ENCODE measurements at regions not wholly inside any gene's neighbourhood (a gene's known extent, or its start where the extent isn't known, plus 50 kb on each side); places are given as distances from the start of the nearest gene placed in this dataset.
A peak's percentile ranks its signal among the peaks of the same experiment; 100 is the strongest.

DNA sequence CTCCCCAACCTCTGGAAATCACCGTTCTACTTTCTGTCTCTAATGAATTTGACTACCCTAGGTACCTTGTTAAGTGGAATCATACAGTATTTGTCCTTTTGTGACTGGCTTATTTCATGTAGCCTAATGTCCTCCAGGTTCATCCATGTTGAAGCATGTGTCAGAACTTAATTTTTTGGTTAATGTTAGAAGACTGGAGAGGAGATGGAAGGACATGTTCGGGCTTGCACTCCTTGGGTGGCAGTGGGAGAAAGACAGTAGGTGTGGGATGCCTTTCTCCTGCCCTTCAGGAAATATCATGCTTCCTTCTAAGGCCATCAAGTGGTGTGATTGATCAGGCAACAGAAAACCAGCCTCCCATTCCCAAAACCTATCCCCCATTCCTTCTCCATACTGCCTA lies 61.1 kb upstream of the RNF144B start:
- Histone ChIP-seq H3K4me1 (ENCODE audit: control insufficient read depth, insufficient read depth, low read depth, low read length) (peaks cover 2% of the 10 kb centered on the region), H3K9ac (ENCODE audit: low read length) (no peak overlapping the region), H4K8ac (ENCODE audit: low read length) (no peak overlapping the region), H3K4ac (ENCODE audit: low read depth in 1 of 2, low read length in 2 of 2) (no peak overlapping the region), H3K27me3 (ENCODE audit: control insufficient read depth in 1 of 2, insufficient read depth in 1 of 2, low read length in 2 of 2) (no peaks in the 10 kb centered on the region), H3K4me2 (ENCODE audit: low read length, poor library complexity, severe bottlenecking) (no peak overlapping the region), H3K4me3 (ENCODE audit: insufficient read depth in 1 of 2, low read depth in 1 of 2, low read length in 2 of 2) (no peak overlapping the region), H3K14ac (ENCODE audit: low read length in 2 of 2) (no peak overlapping the region), H2BK120ac (ENCODE audit: low read depth, low read length) (no peak overlapping the region), H3K9me3 (ENCODE audit: control insufficient read depth, low read length) (no peaks in the 10 kb centered on the region), H2AFZ (ENCODE audit: low read depth, low read length) (no peak overlapping the region), H3K27ac (ENCODE audit: low read length, poor library complexity, severe bottlenecking) (no peak overlapping the region), H3K36me3 (ENCODE audit: control insufficient read depth in 1 of 2, insufficient read depth in 2 of 2, low read depth in 1 of 2, low read length in 2 of 2) (no peaks in the 10 kb centered on the region), H2BK5ac (ENCODE audit: low read depth, low read length, poor library complexity, severe bottlenecking) (no peak overlapping the region), H2BK15ac (ENCODE audit: low read depth, poor library complexity, severe bottlenecking) (no peak overlapping the region), H3K23ac (ENCODE audit: low read length in 2 of 2) (no peak overlapping the region), H2AK5ac (ENCODE audit: low read length, severe bottlenecking) (no peak overlapping the region), H2BK12ac (ENCODE audit: low read length in 2 of 2) (no peak overlapping the region), H4K91ac (ENCODE audit: low read length) (no peak overlapping the region), H3K79me1 (replicated peaks; ENCODE audit: low read length, poor library complexity, severe bottlenecking) (no peaks in the 10 kb centered on the region), H3K18ac (ENCODE audit: low read depth in 1 of 2, low read length in 2 of 2) (no peak overlapping the region)
- DNase-seq, result no peak
- no CpG with 5 or more reads among the region's 2 CpGs for WGBS

DNA sequence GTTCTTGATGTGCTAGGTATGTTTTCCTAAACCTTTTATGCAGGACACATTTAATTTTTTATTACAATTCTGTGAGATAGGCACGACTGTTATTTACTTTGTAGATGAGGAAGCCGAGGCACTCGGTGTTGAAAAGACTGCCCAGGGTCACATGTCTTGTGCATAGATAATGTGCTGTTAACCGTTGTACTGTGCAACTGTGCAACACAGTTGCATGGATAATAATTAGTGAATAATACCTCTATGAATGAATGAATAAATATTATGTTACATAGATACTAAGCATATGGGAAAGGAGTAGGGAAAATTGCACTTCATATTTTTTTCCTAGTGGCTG lies 60.3 kb upstream of the DEK start:
- Histone ChIP-seq H3K23ac (ENCODE audit: low read length in 2 of 2) (no peak overlapping the region), H3K27ac (ENCODE audit: low read length, poor library complexity, severe bottlenecking) (no peak overlapping the region), H3K4me3 (ENCODE audit: insufficient read depth in 1 of 2, low read depth in 1 of 2, low read length in 2 of 2) (no peak overlapping the region), H3K27me3 (ENCODE audit: control insufficient read depth in 1 of 2, insufficient read depth in 1 of 2, low read length in 2 of 2) (no peaks in the 10 kb centered on the region), H3K79me1 (replicated peaks; ENCODE audit: low read length, poor library complexity, severe bottlenecking) (no peaks in the 10 kb centered on the region), H3K9ac (ENCODE audit: low read length) (no peak overlapping the region), H2BK120ac (ENCODE audit: low read depth, low read length) (no peak overlapping the region), H4K8ac (ENCODE audit: low read length) (no peak overlapping the region), H3K4me2 (ENCODE audit: low read length, poor library complexity, severe bottlenecking) (no peak overlapping the region), H2BK5ac (ENCODE audit: low read depth, low read length, poor library complexity, severe bottlenecking) (no peak overlapping the region), H4K91ac (ENCODE audit: low read length) (no peak overlapping the region), H2BK12ac (ENCODE audit: low read length in 2 of 2) (no peak overlapping the region), H3K36me3 (ENCODE audit: control insufficient read depth in 1 of 2, insufficient read depth in 2 of 2, low read depth in 1 of 2, low read length in 2 of 2) (no peaks in the 10 kb centered on the region), H3K18ac (ENCODE audit: low read depth in 1 of 2, low read length in 2 of 2) (no peak overlapping the region), H3K14ac (ENCODE audit: low read length in 2 of 2) (no peak overlapping the region), H3K4ac (ENCODE audit: low read depth in 1 of 2, low read length in 2 of 2) (no peak overlapping the region), H3K9me3 (ENCODE audit: control insufficient read depth, low read length) (no peaks in the 10 kb centered on the region), H3K4me1 (ENCODE audit: control insufficient read depth, insufficient read depth, low read depth, low read length) (peaks cover 2% of the 10 kb centered on the region), H2AK5ac (ENCODE audit: low read length, severe bottlenecking) (no peak overlapping the region), H2BK15ac (ENCODE audit: low read depth, poor library complexity, severe bottlenecking) (no peak overlapping the region), H2AFZ (ENCODE audit: low read depth, low read length) (no peak overlapping the region)
- no peak for DNase-seq
- WGBS, result 85% methylated on average over 3 of the region's 4 CpGs

DNA sequence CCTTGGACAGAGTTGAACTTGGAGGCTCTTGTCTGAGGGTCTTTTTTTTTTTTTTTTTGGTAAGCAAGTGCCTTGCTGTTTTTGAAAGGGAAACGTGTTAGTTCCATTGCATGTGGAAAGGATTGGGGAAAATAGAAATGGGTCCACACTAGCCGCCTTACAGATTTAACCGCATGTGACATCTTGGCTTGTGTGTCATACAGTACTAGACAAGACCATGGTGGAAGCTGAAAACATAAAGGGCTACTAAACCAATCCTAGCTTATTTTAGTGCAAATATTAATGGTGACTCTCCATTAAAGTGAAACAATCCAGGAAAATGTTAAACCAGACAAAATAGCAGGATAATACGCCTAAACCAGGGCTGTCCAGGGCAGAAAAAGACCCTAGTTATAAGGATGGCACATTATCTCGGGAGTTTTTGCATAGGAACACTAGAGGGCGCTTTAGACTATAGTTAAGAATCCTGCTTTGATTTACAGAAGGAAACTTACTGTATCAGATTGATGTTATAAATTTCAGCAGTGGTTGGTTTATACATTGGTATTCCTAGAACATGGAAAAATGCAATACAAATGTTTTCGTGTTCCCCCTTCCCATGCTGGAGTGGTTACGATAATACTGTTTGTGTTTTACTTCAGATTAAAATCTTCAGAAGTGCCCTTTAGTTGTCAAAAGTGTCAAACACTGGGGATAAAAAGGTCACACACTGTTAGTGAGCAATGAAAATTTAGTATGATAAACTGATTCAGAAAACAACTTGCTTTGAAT lies 59.8 kb upstream of the DEK start:
- no peaks in the 10 kb centered on the region for H3K79me1 ChIP-seq (replicated peaks; ENCODE audit: low read length, poor library complexity, severe bottlenecking)
- no peak overlapping the region for H2AFZ ChIP-seq (ENCODE audit: low read depth, low read length)
- no peak overlapping the region for H2BK120ac ChIP-seq (ENCODE audit: low read depth, low read length)
- H3K14ac ChIP-seq (ENCODE audit: low read length in 2 of 2), result no peak overlapping the region
- 36% methylated on average over 7 of the region's 8 CpGs for WGBS
- peaks cover 2% of the 10 kb centered on the region for H3K4me1 ChIP-seq (ENCODE audit: control insufficient read depth, insufficient read depth, low read depth, low read length)
- H3K27ac ChIP-seq (ENCODE audit: low read length, poor library complexity, severe bottlenecking), result no peak overlapping the region
- H3K23ac ChIP-seq (ENCODE audit: low read length in 2 of 2), result no peak overlapping the region
- no peak overlapping the region for H2AK5ac ChIP-seq (ENCODE audit: low read length, severe bottlenecking)
- H4K8ac ChIP-seq (ENCODE audit: low read length), result no peak overlapping the region
- no peak overlapping the region for H3K9ac ChIP-seq (ENCODE audit: low read length)
- H2BK15ac ChIP-seq (ENCODE audit: low read depth, poor library complexity, severe bottlenecking), result no peak overlapping the region
- H3K18ac ChIP-seq (ENCODE audit: low read depth in 1 of 2, low read length in 2 of 2), result no peak overlapping the region
- no peaks in the 10 kb centered on the region for H3K36me3 ChIP-seq (ENCODE audit: control insufficient read depth in 1 of 2, insufficient read depth in 2 of 2, low read depth in 1 of 2, low read length in 2 of 2)
- peak; percentile 56 for DNase-seq
- H3K27me3 ChIP-seq (ENCODE audit: control insufficient read depth in 1 of 2, insufficient read depth in 1 of 2, low read length in 2 of 2), result no peaks in the 10 kb centered on the region
- H3K4me2 ChIP-seq (ENCODE audit: low read length, poor library complexity, severe bottlenecking), result no peak overlapping the region
- H3K4me3 ChIP-seq (ENCODE audit: insufficient read depth in 1 of 2, low read depth in 1 of 2, low read length in 2 of 2), result no peak overlapping the region
- no peak overlapping the region for H3K4ac ChIP-seq (ENCODE audit: low read depth in 1 of 2, low read length in 2 of 2)
- H2BK12ac ChIP-seq (ENCODE audit: low read length in 2 of 2), result no peak overlapping the region
- no peak overlapping the region for H2BK5ac ChIP-seq (ENCODE audit: low read depth, low read length, poor library complexity, severe bottlenecking)
- H3K9me3 ChIP-seq (ENCODE audit: control insufficient read depth, low read length), result no peaks in the 10 kb centered on the region
- H4K91ac ChIP-seq (ENCODE audit: low read length), result no peak overlapping the region

DNA sequence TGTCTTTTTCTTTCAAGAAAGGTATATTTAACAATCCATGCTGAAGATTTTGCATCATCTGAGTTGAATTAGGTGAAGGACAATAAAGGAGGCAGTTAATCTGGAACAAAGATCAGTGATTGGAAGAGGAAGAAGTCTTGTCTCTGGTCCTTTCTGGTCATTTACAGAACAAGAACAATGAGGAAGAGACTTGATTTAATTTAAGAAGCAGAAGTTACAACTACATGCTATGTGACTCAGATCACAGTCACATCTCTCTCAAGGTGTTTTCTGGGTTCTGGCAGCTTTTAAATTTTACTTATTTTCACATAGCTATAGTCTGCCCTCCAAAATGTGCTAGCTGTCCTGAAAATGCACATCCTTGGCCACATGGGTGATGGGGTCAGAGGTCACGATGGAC lies 53.5 kb upstream of the DEK start:
- no peaks in the 10 kb centered on the region for H3K27me3 ChIP-seq (ENCODE audit: control insufficient read depth in 1 of 2, insufficient read depth in 1 of 2, low read length in 2 of 2)
- H3K23ac ChIP-seq (ENCODE audit: low read length in 2 of 2), result no peak overlapping the region
- no peak overlapping the region for H2BK5ac ChIP-seq (ENCODE audit: low read depth, low read length, poor library complexity, severe bottlenecking)
- no peak overlapping the region for H3K14ac ChIP-seq (ENCODE audit: low read length in 2 of 2)
- no peaks in the 10 kb centered on the region for H3K9me3 ChIP-seq (ENCODE audit: control insufficient read depth, low read length)
- H3K36me3 ChIP-seq (ENCODE audit: control insufficient read depth in 1 of 2, insufficient read depth in 2 of 2, low read depth in 1 of 2, low read length in 2 of 2), result no peaks in the 10 kb centered on the region
- no peak overlapping the region for H2AFZ ChIP-seq (ENCODE audit: low read depth, low read length)
- no CpG with 5 or more reads among the region's 1 CpG for WGBS
- H4K91ac ChIP-seq (ENCODE audit: low read length), result no peak overlapping the region
- no peak overlapping the region for H3K9ac ChIP-seq (ENCODE audit: low read length)
- DNase-seq, result no peak
- no peak overlapping the region for H3K18ac ChIP-seq (ENCODE audit: low read depth in 1 of 2, low read length in 2 of 2)
- H3K4me3 ChIP-seq (ENCODE audit: insufficient read depth in 1 of 2, low read depth in 1 of 2, low read length in 2 of 2), result no peak overlapping the region
- H2BK12ac ChIP-seq (ENCODE audit: low read length in 2 of 2), result no peak overlapping the region
- no peak overlapping the region for H2BK15ac ChIP-seq (ENCODE audit: low read depth, poor library complexity, severe bottlenecking)
- no peak overlapping the region for H4K8ac ChIP-seq (ENCODE audit: low read length)
- H3K4me2 ChIP-seq (ENCODE audit: low read length, poor library complexity, severe bottlenecking), result no peak overlapping the region
- no peak overlapping the region for H2BK120ac ChIP-seq (ENCODE audit: low read depth, low read length)
- no peak overlapping the region for H2AK5ac ChIP-seq (ENCODE audit: low read length, severe bottlenecking)
- no peak overlapping the region for H3K4ac ChIP-seq (ENCODE audit: low read depth in 1 of 2, low read length in 2 of 2)
- no peak overlapping the region for H3K27ac ChIP-seq (ENCODE audit: low read length, poor library complexity, severe bottlenecking)
- no peaks in the 10 kb centered on the region for H3K79me1 ChIP-seq (replicated peaks; ENCODE audit: low read length, poor library complexity, severe bottlenecking)
- H3K4me1 ChIP-seq (ENCODE audit: control insufficient read depth, insufficient read depth, low read depth, low read length), result no peaks in the 10 kb centered on the region

Data from mesenchymal stem cell (in vitro differentiated cells and primary cell).